ENCODE measurements at regions not wholly inside any gene's neighbourhood (a gene's known extent, or its start where the extent isn't known, plus 50 kb on each side); places are given as distances from the start of the nearest gene placed in this dataset.

DNA sequence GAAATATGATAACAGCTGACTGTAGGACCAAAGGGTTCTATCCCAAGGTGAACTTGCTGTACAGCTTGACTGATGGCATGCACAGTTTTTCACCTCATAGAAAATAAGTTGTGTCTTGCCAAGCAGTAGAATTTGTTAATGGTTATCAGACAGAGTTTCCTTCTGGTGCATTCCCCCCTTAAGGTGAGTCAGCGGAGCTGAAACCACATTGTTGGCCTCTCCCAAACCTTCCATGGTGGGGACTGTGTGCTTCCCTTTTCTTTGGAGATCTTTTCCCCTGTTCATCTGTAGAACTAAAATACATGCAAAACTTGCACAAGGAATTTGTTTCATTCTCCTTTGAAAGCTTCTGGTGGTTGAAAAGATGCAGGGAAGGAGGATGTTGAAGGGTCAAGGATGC, 179.8 kb downstream of the FGF1 start:
- BruUV-seq (replicated peaks), result no TSS peak
- Histone ChIP-seq H4K20me1 (replicated peaks; ENCODE audit: control insufficient read depth, extremely low read depth, insufficient read depth, low read length) (no peaks in the 10 kb centered on the region), H3K4me1 (ENCODE audit: control insufficient read depth, extremely low read depth, insufficient read depth, low read length) (peaks cover 17% of the 10 kb centered on the region), H3K4me3 (replicated peaks in 1 of 3; ENCODE audit: insufficient read depth in 1 of 3, low read depth in 1 of 3, low read length in 3 of 3) (no peak overlapping the region), H3K27ac (ENCODE audit: insufficient read depth, low read depth, low read length) (no peak overlapping the region), H3K9me1 (replicated peaks; ENCODE audit: control insufficient read depth, extremely low read depth, insufficient read depth, low read length) (no peaks in the 10 kb centered on the region), H3K36me3 (ENCODE audit: control insufficient read depth in 2 of 2, extremely low read depth in 1 of 2, insufficient read depth in 2 of 2, low read length in 2 of 2) (no peaks in the 10 kb centered on the region), H2AFZ (ENCODE audit: low read depth, low read length) (no peak overlapping the region), H3K9me3 (replicated peaks; ENCODE audit: control insufficient read depth, insufficient read depth, low read length) (no peaks in the 10 kb centered on the region), H3K4me2 (ENCODE audit: insufficient read depth, low read length) (no peak overlapping the region), H3K9ac (replicated peaks; ENCODE audit: extremely low read depth, insufficient read depth, low read length) (no peak overlapping the region), H3K79me2 (ENCODE audit: control insufficient read depth, insufficient read depth, low read length) (no peaks in the 10 kb centered on the region), H3K27me3 (ENCODE audit: control insufficient read depth in 2 of 2, insufficient read depth in 2 of 2, low read length in 2 of 2) (no peaks in the 10 kb centered on the region)
- TF ChIP-seq POLR2A (IDR thresholded peaks at IDR 0.05; ENCODE audit: low read depth, low read length), result no peak
- TF ChIP-seq FOS (IDR thresholded peaks at IDR 0.05; ENCODE audit: borderline replicate concordance, insufficient read depth, low read length), result no peak
- TF ChIP-seq JUN (IDR thresholded peaks at IDR 0.05; ENCODE audit: borderline replicate concordance, insufficient read depth, insufficient read length, low read depth), result no peak
- no peak for TF ChIP-seq POLR2AphosphoS5 (IDR thresholded peaks at IDR 0.05; ENCODE audit: insufficient read depth, low read depth, low read length)
- TF ChIP-seq, protein P1, sequence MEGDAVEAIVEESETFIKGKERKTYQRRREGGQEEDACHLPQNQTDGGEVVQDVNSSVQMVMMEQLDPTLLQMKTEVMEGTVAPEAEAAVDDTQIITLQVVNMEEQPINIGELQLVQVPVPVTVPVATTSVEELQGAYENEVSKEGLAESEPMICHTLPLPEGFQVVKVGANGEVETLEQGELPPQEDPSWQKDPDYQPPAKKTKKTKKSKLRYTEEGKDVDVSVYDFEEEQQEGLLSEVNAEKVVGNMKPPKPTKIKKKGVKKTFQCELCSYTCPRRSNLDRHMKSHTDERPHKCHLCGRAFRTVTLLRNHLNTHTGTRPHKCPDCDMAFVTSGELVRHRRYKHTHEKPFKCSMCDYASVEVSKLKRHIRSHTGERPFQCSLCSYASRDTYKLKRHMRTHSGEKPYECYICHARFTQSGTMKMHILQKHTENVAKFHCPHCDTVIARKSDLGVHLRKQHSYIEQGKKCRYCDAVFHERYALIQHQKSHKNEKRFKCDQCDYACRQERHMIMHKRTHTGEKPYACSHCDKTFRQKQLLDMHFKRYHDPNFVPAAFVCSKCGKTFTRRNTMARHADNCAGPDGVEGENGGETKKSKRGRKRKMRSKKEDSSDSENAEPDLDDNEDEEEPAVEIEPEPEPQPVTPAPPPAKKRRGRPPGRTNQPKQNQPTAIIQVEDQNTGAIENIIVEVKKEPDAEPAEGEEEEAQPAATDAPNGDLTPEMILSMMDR (IDR thresholded peaks at IDR 0.05; ENCODE audit: extremely low read depth in 1 of 2, insufficient read depth in 1 of 2, low read depth in 1 of 2, low read length in 2 of 2), result no peak
- TF ChIP-seq GATA2 (IDR thresholded peaks at IDR 0.05; ENCODE audit: insufficient read depth, insufficient read length, low read depth, low read length), result no peak
- TF ChIP-seq EZH2 (IDR thresholded peaks at IDR 0.05; ENCODE audit: borderline replicate concordance, low read depth, low read length, severe bottlenecking), result no peak
- no peak for TF ChIP-seq MYC (IDR thresholded peaks at IDR 0.05; ENCODE audit: low read depth, low read length)
- TF ChIP-seq, protein P2, sequence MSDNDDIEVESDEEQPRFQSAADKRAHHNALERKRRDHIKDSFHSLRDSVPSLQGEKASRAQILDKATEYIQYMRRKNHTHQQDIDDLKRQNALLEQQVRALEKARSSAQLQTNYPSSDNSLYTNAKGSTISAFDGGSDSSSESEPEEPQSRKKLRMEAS (IDR thresholded peaks at IDR 0.05; ENCODE audit: insufficient read depth, insufficient read length), result no peak
- CTCF ChIA-PET, result interaction anchor here (1.0 kb wide), 1 partner anchor 15 kb away, joined by 3 read pairs; no protein-coding TSS in a partner anchor
- DNase-seq (ENCODE audit: low read depth, low spot score) (no peak), FAIRE-seq (peak; percentile 4)
- POLR2A ChIA-PET, result no interaction called here
- intact Hi-C loops (cut with micrococcal nuclease), result no loop called here
- dilution Hi-C loops (cut with MboI; ENCODE audit: extremely low pct_ligation_motif_present, low sequenced_read_pairs), result no loop called here
